ENCODE measurements at regions not wholly inside any gene's neighbourhood (a gene's known extent, or its start where the extent isn't known, plus 50 kb on each side); places are given as distances from the start of the nearest gene placed in this dataset.
"Not testable (repeated sequence)": the region's sequence is repeated elsewhere in the genome, so short reads cannot be mapped to it uniquely, and the experiment has no call there.

- DNase-seq (ENCODE audit: low read depth, low spot score): no peak
Measured at GRCh38 chr15:95679847-95680582, 650.5 kb upstream of the NR2F2 start.

GRCh38 chr15:95680728-95681127 lies 649.8 kb upstream of the NR2F2 start:
- DNase-seq (ENCODE audit: low read depth, low spot score): no peak

DNA sequence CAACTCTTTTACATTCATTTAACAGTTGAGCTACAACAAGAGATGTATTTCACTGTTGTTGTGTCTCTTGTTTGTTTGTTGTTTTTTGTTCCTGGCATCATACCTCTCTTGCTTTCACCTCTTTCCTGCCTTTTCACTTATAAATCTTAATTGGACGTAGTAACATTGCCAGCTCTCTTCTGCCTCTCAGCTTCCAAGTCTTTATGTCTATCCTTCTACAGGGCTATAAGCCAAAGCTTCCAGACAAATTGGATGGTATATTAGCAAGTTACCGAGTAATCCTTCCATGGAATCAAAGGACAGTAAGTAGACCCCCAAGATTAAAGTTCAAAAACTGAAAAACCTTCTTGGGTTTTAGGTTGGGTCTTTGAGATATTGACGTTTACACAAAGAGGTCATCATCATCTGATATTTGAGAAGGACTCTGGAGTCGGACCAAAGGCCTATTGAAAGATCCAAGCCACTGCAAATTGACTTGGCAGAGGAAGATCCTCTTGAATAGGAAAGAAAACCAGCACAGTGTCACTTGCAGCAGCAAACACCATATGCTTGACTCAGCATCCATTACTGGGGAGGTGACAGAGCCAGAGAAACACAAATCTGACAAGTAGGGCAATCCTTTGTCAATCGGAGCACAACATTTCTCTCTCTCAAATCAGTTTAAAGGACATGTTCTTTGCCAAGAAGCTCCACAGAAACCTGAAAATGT lies 648.5 kb upstream of the NR2F2 start:
- no peak for DNase-seq (ENCODE audit: low read depth, low spot score)

GRCh38 chr15:95684126-95684525 lies 646.4 kb upstream of the NR2F2 start:
- no peak for DNase-seq (ENCODE audit: low read depth, low spot score)

DNA sequence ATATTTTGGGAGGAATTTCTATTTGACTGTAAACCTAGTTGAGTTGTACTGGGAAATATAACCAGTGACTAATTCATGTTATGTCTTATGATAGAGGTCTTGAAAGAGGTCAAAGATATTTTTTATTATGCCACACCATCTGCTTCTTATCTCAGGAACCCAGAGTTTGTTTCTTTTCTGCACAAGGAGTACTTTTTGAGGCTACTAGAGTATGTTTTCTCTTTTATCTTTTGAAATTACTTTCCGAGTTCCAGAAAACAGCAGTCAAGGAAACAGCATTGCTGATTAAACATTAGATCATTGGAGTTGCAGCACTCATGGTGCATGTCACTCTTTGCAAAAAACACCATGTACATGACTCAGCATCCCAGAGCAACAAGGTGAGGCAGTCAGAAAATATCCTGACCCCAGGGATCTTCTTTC lies 645.8 kb upstream of the NR2F2 start:
- DNase-seq (ENCODE audit: low read depth, low spot score): no peak

GRCh38 chr15:95687061-95687460 lies 643.4 kb upstream of the NR2F2 start:
- DNase-seq (ENCODE audit: low read depth, low spot score): no peak

- no peak for DNase-seq (ENCODE audit: low read depth, low spot score)
Measured at GRCh38 chr15:95687686-95688085, 642.8 kb upstream of the NR2F2 start.

GRCh38 chr15:95690631-95691340 lies 639.7 kb upstream of the NR2F2 start:
- DNase-seq (ENCODE audit: low read depth, low spot score): no peak

- DNase-seq (ENCODE audit: low read depth, low spot score): no peak
Measured at GRCh38 chr15:95693917-95694316, 636.6 kb upstream of the NR2F2 start.

DNA sequence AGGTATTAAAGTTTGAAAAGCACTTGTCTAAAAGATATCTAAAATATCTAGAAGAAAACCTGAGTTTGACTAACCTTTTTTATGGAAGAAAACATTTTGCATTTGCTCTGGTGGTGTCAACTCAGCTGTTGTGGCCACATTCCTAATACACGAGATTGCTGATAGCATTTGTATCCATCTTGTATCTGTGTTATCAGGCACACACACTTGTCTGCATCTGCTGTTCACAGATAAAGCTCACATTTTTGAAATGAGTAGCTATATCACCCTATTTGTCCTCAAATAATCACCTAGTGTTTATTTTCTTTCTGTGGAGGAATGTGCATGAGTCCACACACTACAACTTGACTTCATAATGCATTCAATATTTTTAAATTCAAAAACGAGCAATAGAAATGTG lies 632.3 kb upstream of the NR2F2 start:
- no peak for DNase-seq (ENCODE audit: low read depth, low spot score)

GRCh38 chr15:95698951-95699350 lies 631.5 kb upstream of the NR2F2 start:
- DNase-seq (ENCODE audit: low read depth, low spot score): no peak

DNA sequence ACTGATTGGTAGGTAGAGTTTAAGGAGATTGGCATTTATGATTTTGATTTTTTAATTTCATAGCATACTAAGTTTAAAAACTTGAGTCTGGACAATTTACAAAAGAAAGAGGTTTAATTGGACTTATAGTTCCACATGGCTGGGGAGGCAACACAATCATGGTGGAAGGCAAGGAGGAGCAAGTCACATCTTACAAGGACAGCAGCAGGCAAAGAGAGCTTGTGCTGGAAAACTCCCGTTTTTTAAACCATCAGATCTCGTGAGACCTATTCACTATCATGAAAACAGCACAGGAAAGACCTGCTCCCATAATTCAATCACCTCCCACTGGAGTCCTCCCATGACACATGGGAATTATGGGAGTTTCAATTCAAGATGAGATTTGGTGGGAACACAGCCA lies 630.9 kb upstream of the NR2F2 start:
- DNase-seq (ENCODE audit: low read depth, low spot score): no peak

DNA sequence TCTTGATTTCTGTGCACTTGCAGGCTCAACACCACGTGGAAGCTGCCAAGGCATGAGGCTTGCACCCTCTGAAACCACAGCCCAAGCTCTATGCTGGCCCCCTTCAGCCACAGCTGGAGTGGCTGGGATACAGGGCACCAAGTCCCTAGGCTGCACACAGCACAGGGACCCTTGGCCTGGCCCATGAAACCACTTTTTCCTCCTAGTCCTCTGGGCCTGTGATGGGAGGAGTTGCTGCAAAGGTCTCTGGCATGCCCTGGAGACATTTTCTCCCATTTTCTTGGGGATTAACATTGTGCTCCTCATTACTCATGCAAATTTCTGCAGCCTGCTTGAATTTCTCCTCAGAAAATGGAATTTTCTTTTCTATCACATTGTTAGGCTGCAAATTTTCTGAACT lies 629.8 kb upstream of the NR2F2 start:
- DNase-seq (ENCODE audit: low read depth, low spot score): not testable (repeated sequence)

DNA sequence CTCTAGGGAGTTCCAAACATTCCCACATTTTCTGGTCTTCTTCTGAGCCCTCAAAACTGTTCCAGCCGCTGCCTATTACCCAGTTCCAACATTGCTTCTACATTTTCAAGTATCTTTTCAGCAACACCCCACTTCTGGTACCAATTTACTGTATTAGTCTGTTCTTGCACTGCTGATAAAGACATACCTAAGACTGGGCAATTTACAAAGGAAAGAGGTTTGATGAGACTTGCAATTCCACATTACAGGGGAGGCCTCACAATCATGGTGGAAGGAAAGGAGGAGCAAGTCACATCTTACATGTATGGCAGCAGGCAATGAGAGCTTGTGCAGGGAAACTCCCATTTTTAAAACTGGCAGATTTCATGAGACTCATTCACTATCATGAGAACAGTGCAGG lies 629.1 kb upstream of the NR2F2 start:
- no peak for DNase-seq (ENCODE audit: low read depth, low spot score)

- DNase-seq (ENCODE audit: low read depth, low spot score): no peak
Measured at GRCh38 chr15:95709959-95710695, 620.4 kb upstream of the NR2F2 start.

DNA sequence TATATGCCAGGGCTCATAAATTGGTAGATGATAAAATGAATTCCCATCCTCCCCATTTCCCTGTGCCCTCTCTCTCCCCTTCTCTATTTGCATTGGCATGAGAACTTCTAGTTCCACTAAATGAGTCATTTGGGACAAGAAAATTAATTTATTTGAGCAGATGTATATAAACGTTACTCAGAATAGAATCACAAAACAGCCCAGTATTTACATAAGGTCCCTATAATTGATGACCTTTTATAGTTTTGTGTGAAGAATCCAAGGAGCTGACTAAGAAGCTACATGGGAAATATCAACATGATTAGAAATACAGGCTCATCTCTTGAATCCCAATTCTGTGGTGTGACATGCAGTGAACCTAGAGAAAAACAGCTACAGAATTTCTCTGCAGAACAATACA lies 617.7 kb upstream of the NR2F2 start:
- DNase-seq (ENCODE audit: low read depth, low spot score): no peak

DNA sequence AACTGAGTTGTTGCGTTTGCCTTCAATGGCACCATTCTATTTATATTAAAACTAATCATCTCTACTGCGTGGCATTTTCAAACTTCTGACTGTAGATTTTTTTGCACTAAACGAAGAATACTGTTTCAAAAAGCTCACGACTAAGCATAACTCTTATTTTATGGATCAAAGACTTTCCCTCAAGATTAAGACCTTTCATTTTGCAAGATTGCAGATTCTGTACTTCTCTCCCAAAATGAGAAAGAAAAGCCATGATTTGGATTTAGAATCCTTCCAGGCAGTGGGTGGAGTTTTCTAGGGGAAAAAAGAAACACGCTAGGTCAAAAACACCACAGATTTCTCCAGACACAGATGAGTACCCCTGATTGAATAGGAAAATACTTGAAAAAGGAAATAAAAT lies 617.2 kb upstream of the NR2F2 start:
- DNase-seq (ENCODE audit: low read depth, low spot score): no peak

DNA sequence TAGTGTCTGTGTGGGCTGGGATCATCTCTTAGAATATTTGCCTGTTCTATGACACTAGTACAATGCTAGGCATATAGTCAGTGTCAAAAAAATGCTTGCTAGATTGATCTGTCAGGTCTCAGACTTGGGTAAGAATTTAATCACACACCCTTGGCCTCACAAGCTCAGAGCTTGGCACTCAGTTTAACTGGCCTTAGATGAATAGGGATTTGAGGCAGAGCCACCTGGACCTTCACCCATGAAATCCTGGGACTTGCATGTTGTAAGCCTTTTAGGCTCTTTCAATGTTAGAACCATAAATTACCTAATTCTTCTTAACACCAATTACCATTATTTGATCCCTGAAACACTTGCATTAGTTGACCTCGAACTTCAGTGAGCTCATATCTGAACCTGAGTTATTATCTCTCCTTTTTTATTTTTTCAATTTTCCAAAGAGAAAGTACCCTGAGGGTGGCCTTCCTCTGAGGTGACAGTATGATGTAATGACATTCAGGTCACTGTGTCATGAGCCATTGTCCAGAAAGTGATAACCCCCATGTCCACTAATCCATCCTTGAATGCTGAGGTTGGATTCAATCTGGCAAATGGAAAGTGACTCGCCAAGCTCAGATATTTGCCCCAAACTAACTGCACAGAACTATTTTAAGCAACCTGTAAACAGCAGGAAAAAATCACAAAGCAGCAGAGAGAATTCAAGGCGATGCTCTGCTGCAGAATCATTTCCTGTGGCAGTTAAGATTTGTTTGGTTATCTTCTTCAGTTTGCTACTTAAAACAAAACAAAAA lies 615.2 kb upstream of the NR2F2 start:
- no peak for DNase-seq (ENCODE audit: low read depth, low spot score)

- DNase-seq (ENCODE audit: low read depth, low spot score): no peak
Measured at GRCh38 chr15:95715906-95716656, 614.4 kb upstream of the NR2F2 start.

DNA sequence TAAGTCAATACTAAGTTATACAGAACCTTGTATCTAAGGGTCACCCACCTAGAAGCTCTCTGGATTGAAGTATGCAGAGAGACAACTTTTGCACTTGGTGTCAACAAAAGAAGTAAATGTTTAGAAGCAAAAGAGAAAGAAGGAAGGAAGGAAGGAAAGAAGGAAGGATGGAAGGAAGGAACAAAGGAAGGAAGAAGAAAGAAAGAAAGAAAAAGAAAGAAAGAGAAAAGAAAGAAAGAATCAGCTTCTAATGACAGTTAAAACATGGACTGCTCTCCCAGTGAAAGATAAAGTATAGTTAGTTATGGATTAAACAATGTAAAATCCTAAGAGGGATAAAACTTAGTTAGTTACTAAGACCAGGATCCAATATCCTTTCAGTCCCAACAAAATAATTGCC lies 613.8 kb upstream of the NR2F2 start:
- no peak for DNase-seq (ENCODE audit: low read depth, low spot score)

- DNase-seq (ENCODE audit: low read depth, low spot score): peak; percentile 49
Measured at GRCh38 chr15:95718441-95718840, 612.1 kb upstream of the NR2F2 start.

All from smooth muscle cell of the brain vasculature (primary cell).